Daoy (cell line): ENCODE measurements at regions not wholly inside any gene's neighbourhood (a gene's known extent, or its start where the extent isn't known, plus 50 kb on each side); places are given as distances from the start of the nearest gene placed in this dataset.

Experiments
- DNase-seq: peaks from one replicate; pipeline ENCODE4 v3.0.0-alpha.2; 2015; ENCODE audit warnings: low read depth

DNA sequence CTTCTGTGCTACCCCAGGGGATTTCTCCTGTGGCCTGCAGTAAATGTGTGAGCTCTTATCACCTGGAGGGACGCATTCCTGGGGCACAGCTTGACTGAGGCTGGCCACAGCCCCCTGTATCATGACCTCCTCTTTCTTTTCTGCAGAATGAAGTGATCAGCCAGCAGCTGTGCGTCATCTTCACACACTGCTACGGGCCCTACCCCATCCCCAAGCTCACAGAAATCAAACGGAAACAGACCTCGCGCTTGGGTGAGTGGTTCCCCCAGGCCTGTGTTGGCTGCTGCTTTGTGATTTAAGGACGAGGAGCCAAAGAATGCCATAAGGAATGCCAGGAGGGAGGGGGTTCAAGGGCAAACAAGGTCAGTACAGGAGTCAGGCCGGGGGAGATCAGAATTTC, 50.5 kb upstream of the PWP1 start:
- no peak for DNase-seq
